ENCODE measurements at regions not wholly inside any gene's neighbourhood (a gene's known extent, or its start where the extent isn't known, plus 50 kb on each side); places are given as distances from the start of the nearest gene placed in this dataset.

DNA sequence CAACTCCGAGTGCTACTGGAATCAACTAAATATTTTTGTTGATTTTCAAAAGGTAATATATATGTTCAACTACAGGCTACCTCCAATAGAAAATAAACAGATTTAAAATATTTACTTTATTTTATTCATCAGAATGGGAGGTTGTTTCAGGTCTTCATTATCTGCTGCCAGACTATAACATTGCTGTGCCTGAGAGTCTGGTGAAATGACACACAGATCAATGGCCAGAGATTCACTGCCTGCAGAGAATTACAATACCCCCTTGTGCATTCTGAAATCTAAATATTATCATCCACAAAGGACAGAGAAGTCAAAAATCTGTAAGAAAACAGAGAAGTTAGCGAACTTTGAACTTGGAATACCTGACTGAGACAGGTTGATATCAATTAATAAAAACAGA, 667.8 kb upstream of the GJE1 start:
- no peak for TF ChIP-seq ZNF3 (CRISPR knock-in tag; IDR thresholded peaks at IDR 0.05)
- no peak for TF ChIP-seq TAF9B (IDR thresholded peaks at IDR 0.05; ENCODE audit: partially characterized antibody)
- TF ChIP-seq ZNF282 (CRISPR knock-in tag; IDR thresholded peaks at IDR 0.05), result no peak
- TF ChIP-seq PTTG1 (tag; IDR thresholded peaks at IDR 0.05; ENCODE audit: low read depth), result no peak
- TF ChIP-seq RBM14 (IDR thresholded peaks at IDR 0.05; ENCODE audit: borderline replicate concordance, insufficient read depth, low read depth, low read length), result no peak
- no peak for TF ChIP-seq HMG20A (CRISPR knock-in tag; conservative IDR thresholded peaks at IDR 0.05)
- TF ChIP-seq, protein P1, sequence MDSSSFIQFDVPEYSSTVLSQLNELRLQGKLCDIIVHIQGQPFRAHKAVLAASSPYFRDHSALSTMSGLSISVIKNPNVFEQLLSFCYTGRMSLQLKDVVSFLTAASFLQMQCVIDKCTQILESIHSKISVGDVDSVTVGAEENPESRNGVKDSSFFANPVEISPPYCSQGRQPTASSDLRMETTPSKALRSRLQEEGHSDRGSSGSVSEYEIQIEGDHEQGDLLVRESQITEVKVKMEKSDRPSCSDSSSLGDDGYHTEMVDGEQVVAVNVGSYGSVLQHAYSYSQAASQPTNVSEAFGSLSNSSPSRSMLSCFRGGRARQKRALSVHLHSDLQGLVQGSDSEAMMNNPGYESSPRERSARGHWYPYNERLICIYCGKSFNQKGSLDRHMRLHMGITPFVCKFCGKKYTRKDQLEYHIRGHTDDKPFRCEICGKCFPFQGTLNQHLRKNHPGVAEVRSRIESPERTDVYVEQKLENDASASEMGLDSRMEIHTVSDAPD (CRISPR knock-in tag; IDR thresholded peaks at IDR 0.05), result no peak
- TF ChIP-seq, protein P2, sequence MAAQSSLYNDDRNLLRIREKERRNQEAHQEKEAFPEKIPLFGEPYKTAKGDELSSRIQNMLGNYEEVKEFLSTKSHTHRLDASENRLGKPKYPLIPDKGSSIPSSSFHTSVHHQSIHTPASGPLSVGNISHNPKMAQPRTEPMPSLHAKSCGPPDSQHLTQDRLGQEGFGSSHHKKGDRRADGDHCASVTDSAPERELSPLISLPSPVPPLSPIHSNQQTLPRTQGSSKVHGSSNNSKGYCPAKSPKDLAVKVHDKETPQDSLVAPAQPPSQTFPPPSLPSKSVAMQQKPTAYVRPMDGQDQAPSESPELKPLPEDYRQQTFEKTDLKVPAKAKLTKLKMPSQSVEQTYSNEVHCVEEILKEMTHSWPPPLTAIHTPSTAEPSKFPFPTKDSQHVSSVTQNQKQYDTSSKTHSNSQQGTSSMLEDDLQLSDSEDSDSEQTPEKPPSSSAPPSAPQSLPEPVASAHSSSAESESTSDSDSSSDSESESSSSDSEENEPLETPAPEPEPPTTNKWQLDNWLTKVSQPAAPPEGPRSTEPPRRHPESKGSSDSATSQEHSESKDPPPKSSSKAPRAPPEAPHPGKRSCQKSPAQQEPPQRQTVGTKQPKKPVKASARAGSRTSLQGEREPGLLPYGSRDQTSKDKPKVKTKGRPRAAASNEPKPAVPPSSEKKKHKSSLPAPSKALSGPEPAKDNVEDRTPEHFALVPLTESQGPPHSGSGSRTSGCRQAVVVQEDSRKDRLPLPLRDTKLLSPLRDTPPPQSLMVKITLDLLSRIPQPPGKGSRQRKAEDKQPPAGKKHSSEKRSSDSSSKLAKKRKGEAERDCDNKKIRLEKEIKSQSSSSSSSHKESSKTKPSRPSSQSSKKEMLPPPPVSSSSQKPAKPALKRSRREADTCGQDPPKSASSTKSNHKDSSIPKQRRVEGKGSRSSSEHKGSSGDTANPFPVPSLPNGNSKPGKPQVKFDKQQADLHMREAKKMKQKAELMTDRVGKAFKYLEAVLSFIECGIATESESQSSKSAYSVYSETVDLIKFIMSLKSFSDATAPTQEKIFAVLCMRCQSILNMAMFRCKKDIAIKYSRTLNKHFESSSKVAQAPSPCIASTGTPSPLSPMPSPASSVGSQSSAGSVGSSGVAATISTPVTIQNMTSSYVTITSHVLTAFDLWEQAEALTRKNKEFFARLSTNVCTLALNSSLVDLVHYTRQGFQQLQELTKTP (IDR thresholded peaks at IDR 0.05; ENCODE audit: low read depth in 1 of 2, partially characterized antibody in 2 of 2), result no peak
- no peak for TF ChIP-seq TARDBP (IDR thresholded peaks at IDR 0.05)
- TF ChIP-seq MYBL2 (IDR thresholded peaks at IDR 0.05; ENCODE audit: low read depth), result no peak
- no peak for TF ChIP-seq MYBL2 (CRISPR knock-in tag; IDR thresholded peaks at IDR 0.05; ENCODE audit: borderline replicate concordance)
- no peak for TF ChIP-seq TCF7 (IDR thresholded peaks at IDR 0.05; ENCODE audit: borderline replicate concordance)
- TF ChIP-seq MECOM (CRISPR knock-in tag; IDR thresholded peaks at IDR 0.05), result no peak
- no peak for TF ChIP-seq TCF3 (CRISPR knock-in tag; IDR thresholded peaks at IDR 0.05)
- TF ChIP-seq ZNF212 (CRISPR knock-in tag; IDR thresholded peaks at IDR 0.05), result no peak
- TF ChIP-seq, protein P3, sequence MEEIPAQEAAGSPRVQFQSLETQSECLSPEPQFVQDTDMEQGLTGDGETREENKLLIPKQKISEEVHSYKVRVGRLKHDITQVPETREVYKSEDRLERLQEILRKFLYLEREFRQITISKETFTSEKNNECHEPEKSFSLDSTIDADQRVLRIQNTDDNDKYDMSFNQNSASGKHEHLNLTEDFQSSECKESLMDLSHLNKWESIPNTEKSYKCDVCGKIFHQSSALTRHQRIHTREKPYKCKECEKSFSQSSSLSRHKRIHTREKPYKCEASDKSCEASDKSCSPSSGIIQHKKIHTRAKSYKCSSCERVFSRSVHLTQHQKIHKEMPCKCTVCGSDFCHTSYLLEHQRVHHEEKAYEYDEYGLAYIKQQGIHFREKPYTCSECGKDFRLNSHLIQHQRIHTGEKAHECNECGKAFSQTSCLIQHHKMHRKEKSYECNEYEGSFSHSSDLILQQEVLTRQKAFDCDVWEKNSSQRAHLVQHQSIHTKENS (CRISPR knock-in tag; IDR thresholded peaks at IDR 0.05), result no peak
- TF ChIP-seq GABPB2 (CRISPR knock-in tag; conservative IDR thresholded peaks at IDR 0.05), result no peak
- TF ChIP-seq STAT5B (CRISPR knock-in tag; IDR thresholded peaks at IDR 0.05), result no peak
- ChIA-PET POLR2A (no interaction called here), CTCF (ENCODE audit: low intra/inter-chr PET ratio) (no interaction called here)
- Histone ChIP-seq H3K9me3 (replicated peaks; ENCODE audit: control insufficient read depth, insufficient read depth, low read depth, low read length) (no peaks in the 10 kb centered on the region), H3K27ac (ENCODE audit: extremely low read depth, low read depth, low read length) (no peak overlapping the region), H3K9me1 (ENCODE audit: control insufficient read depth, insufficient read depth, low read length) (no peaks in the 10 kb centered on the region), H3K27me3 (ENCODE audit: control insufficient read depth in 2 of 2, insufficient read depth in 2 of 2, low read length in 2 of 2) (no peaks in the 10 kb centered on the region), H2AFZ (ENCODE audit: low read depth, low read length) (no peak overlapping the region), H3K4me2 (ENCODE audit: insufficient read depth, low read length) (no peak overlapping the region), H3K9ac (ENCODE audit: insufficient read depth in 1 of 2, low read depth in 2 of 2, low read length in 2 of 2) (no peak overlapping the region), H3K4me1 (replicated peaks in 1 of 2; ENCODE audit: control insufficient read depth in 2 of 2, insufficient read depth in 2 of 2, low read length in 2 of 2) (no peaks in the 10 kb centered on the region), H3K36me3 (ENCODE audit: control insufficient read depth, insufficient read depth, low read length) (no peaks in the 10 kb centered on the region), H3K79me2 (ENCODE audit: control insufficient read depth, insufficient read depth, low read length) (no peaks in the 10 kb centered on the region), H3K4me3 (no peak overlapping the region), H4K20me1 (replicated peaks; ENCODE audit: control insufficient read depth, insufficient read depth, low read length) (no peaks in the 10 kb centered on the region)
- in situ Hi-C loops (cut with MboI), result no loop called here
- ATAC-seq (no peak), FAIRE-seq (no peak), DNase-seq (ENCODE audit: extremely low read depth in 1 of 4, low spot score in 3 of 4) (no peak)
- intact Hi-C loops (cut with micrococcal nuclease), result no loop called here
- WGBS (ENCODE audit: insufficient coverage, low coverage, missing lambda C conversion rate), result 0% methylated on average over 2 of the region's 2 CpGs
- no TSS peak for BruUV-seq (replicated peaks)

All from K562 (cell line).